SK-MEL-5 (cell line): ENCODE measurements at regions not wholly inside any gene's neighbourhood (a gene's known extent, or its start where the extent isn't known, plus 50 kb on each side); places are given as distances from the start of the nearest gene placed in this dataset.
"Not testable (repeated sequence)": the region's sequence is repeated elsewhere in the genome, so short reads cannot be mapped to it uniquely, and the experiment has no call there.

ENCODE experiments used
- DNase-seq: peaks from one replicate; pipeline ENCODE4 v3.0.0-alpha.2; 2016; ENCODE audit warnings: low read depth, low spot score
- in situ Hi-C: cut with HindIII; loops from 2 replicates; pipeline ENCODE4 v1.10.0; 2016; ENCODE audit warnings: low sequenced_read_pairs, high pct_unique_total_duplicates, low pct_unique_long_range_greater_than_20kb

GRCh38 chr12:82529101-82529500 lies 157.6 kb upstream of the TMTC2 start:
- in situ Hi-C loops, result no loop called here

GRCh38 chr12:82529954-82530353 lies 156.8 kb upstream of the TMTC2 start:
- DNase-seq, result no peak
- in situ Hi-C loops, result no loop called here

More at GRCh38 chr12:82529101-82529500, 157.6 kb upstream of the TMTC2 start:
- DNase-seq, result no peak

- in situ Hi-C loops, result no loop called here
Measured at GRCh38 chr12:82530394-82530793, 156.3 kb upstream of the TMTC2 start.

GRCh38 chr12:82533341-82533740 lies 153.4 kb upstream of the TMTC2 start:
- in situ Hi-C loops, result no loop called here

More at GRCh38 chr12:82530394-82530793, 156.3 kb upstream of the TMTC2 start:
- no peak for DNase-seq

GRCh38 chr12:82537436-82537835 lies 149.3 kb upstream of the TMTC2 start:
- in situ Hi-C loops, result no loop called here

More at GRCh38 chr12:82533341-82533740, 153.4 kb upstream of the TMTC2 start:
- DNase-seq, result no peak

GRCh38 chr12:82554529-82554928 lies 132.2 kb upstream of the TMTC2 start:
- DNase-seq, result no peak
- in situ Hi-C loops, result no loop called here

More at GRCh38 chr12:82537436-82537835, 149.3 kb upstream of the TMTC2 start:
- DNase-seq, result no peak

- no peak for DNase-seq
Measured at GRCh38 chr12:82555699-82556098, 131.0 kb upstream of the TMTC2 start.

GRCh38 chr12:82565966-82566365 lies 120.7 kb upstream of the TMTC2 start:
- no peak for DNase-seq
- in situ Hi-C loops, result no loop called here

More at GRCh38 chr12:82555699-82556098, 131.0 kb upstream of the TMTC2 start:
- in situ Hi-C loops, result no loop called here

GRCh38 chr12:82567688-82568087 lies 119.0 kb upstream of the TMTC2 start:
- in situ Hi-C loops, result no loop called here

GRCh38 chr12:82574191-82574590 lies 112.5 kb upstream of the TMTC2 start:
- no peak for DNase-seq
- in situ Hi-C loops, result no loop called here

More at GRCh38 chr12:82567688-82568087, 119.0 kb upstream of the TMTC2 start:
- DNase-seq, result no peak

GRCh38 chr12:82578725-82579124 lies 108.0 kb upstream of the TMTC2 start:
- DNase-seq, result no peak
- in situ Hi-C loops, result no loop called here

GRCh38 chr12:82583756-82584155 lies 103.0 kb upstream of the TMTC2 start:
- no peak for DNase-seq
- in situ Hi-C loops, result no loop called here

GRCh38 chr12:82593143-82593542 lies 93.6 kb upstream of the TMTC2 start:
- DNase-seq, result no peak
- in situ Hi-C loops, result no loop called here

- no peak for DNase-seq
- in situ Hi-C loops, result no loop called here
Measured at GRCh38 chr12:82593901-82594396, 92.8 kb upstream of the TMTC2 start.

GRCh38 chr12:82595941-82596340 lies 90.8 kb upstream of the TMTC2 start:
- in situ Hi-C loops, result no loop called here
- DNase-seq, result no peak

- no peak for DNase-seq
- in situ Hi-C loops, result no loop called here
Measured at GRCh38 chr12:82596483-82596882, 90.2 kb upstream of the TMTC2 start.

GRCh38 chr12:82600379-82600778 lies 86.3 kb upstream of the TMTC2 start:
- in situ Hi-C loops, result no loop called here

GRCh38 chr12:82603647-82604046 lies 83.1 kb upstream of the TMTC2 start:
- in situ Hi-C loops, DNase-seq: not testable (repeated sequence)

More at GRCh38 chr12:82600379-82600778, 86.3 kb upstream of the TMTC2 start:
- DNase-seq, result no peak

GRCh38 chr12:82605115-82605514 lies 81.6 kb upstream of the TMTC2 start:
- in situ Hi-C loops, result no loop called here
- DNase-seq, result no peak

GRCh38 chr12:82608706-82609105 lies 78.0 kb upstream of the TMTC2 start:
- no peak for DNase-seq
- in situ Hi-C loops, result no loop called here
